ENCODE measurements at regions not wholly inside any gene's neighbourhood (a gene's known extent, or its start where the extent isn't known, plus 50 kb on each side); places are given as distances from the start of the nearest gene placed in this dataset.

GRCh38 chr5:2592766-2593165, 158.7 kb downstream of the IRX2 start:
- Histone ChIP-seq H3K4me2 (ENCODE audit: low read length) (no peak overlapping the region), H3K36me3 (ENCODE audit: control insufficient read depth, low read length) (no peaks in the 10 kb centered on the region), H3K9me3 (ENCODE audit: control insufficient read depth, insufficient read depth, low read length) (peaks cover 4% of the 10 kb centered on the region; the same call in 1 of the 2 replicates), H3K79me2 (ENCODE audit: control insufficient read depth, low read length) (no peaks in the 10 kb centered on the region), H3F3A (ENCODE audit: control insufficient read depth, insufficient read depth) (no peaks in the 10 kb centered on the region), H3K27ac (ENCODE audit: low read depth, low read length) (no peak overlapping the region), H3K9me2 (replicated peaks; ENCODE audit: control insufficient read depth, low read length) (no peaks in the 10 kb centered on the region; the same call in 1 of the 2 replicates), H3K4me3 (ENCODE audit: low read length) (no peak overlapping the region), H3K4me1 (ENCODE audit: control insufficient read depth, low read length) (no peaks in the 10 kb centered on the region), H3K27me3 (ENCODE audit: control insufficient read depth, low read length) (no peaks in the 10 kb centered on the region), H4K20me1 (ENCODE audit: control insufficient read depth, insufficient read depth, low read depth, low read length) (no peaks in the 10 kb centered on the region)
- TF ChIP-seq CTCF (IDR thresholded peaks at IDR 0.05; ENCODE audit: low read depth, low read length, poor library complexity, severe bottlenecking) (no peak), EZH2phosphoT487 (IDR thresholded peaks at IDR 0.05; ENCODE audit: borderline replicate concordance, low read length) (no peak)

- Histone ChIP-seq H3K36me3 (ENCODE audit: control insufficient read depth, low read length) (no peaks in the 10 kb centered on the region), H3K4me3 (ENCODE audit: low read length) (no peak overlapping the region), H3K79me2 (ENCODE audit: control insufficient read depth, low read length) (no peaks in the 10 kb centered on the region), H3K4me1 (ENCODE audit: control insufficient read depth, low read length) (no peaks in the 10 kb centered on the region), H3K9me2 (replicated peaks; ENCODE audit: control insufficient read depth, low read length) (no peaks in the 10 kb centered on the region; the same call in 1 of the 2 replicates), H3K4me2 (ENCODE audit: low read length) (no peak overlapping the region), H3K27me3 (ENCODE audit: control insufficient read depth, low read length) (no peaks in the 10 kb centered on the region), H3K27ac (ENCODE audit: low read depth, low read length) (no peak overlapping the region), H3K9me3 (ENCODE audit: control insufficient read depth, insufficient read depth, low read length) (peaks cover 4% of the 10 kb centered on the region; the same call in 1 of the 2 replicates), H3F3A (ENCODE audit: control insufficient read depth, insufficient read depth) (no peaks in the 10 kb centered on the region), H4K20me1 (ENCODE audit: control insufficient read depth, insufficient read depth, low read depth, low read length) (no peaks in the 10 kb centered on the region)
- TF ChIP-seq CTCF (IDR thresholded peaks at IDR 0.05; ENCODE audit: low read depth, low read length, poor library complexity, severe bottlenecking) = no peak
- no peak for TF ChIP-seq EZH2phosphoT487 (IDR thresholded peaks at IDR 0.05; ENCODE audit: borderline replicate concordance, low read length)
Observed at GRCh38 chr5:2591777-2592453, 159.6 kb downstream of the IRX2 start.

GRCh38 chr5:2588850-2589501, 162.5 kb downstream of the IRX2 start:
- Histone ChIP-seq H3K27ac (ENCODE audit: low read depth, low read length) (no peak overlapping the region), H3K9me2 (replicated peaks; ENCODE audit: control insufficient read depth, low read length) (no peaks in the 10 kb centered on the region), H3K36me3 (ENCODE audit: control insufficient read depth, low read length) (no peaks in the 10 kb centered on the region), H3K4me3 (ENCODE audit: low read length) (no peak overlapping the region), H3K4me2 (ENCODE audit: low read length) (no peak overlapping the region), H3K9me3 (ENCODE audit: control insufficient read depth, insufficient read depth, low read length) (peaks cover 13% of the 10 kb centered on the region; the same call in 1 of the 2 replicates), H3K79me2 (ENCODE audit: control insufficient read depth, low read length) (no peaks in the 10 kb centered on the region), H4K20me1 (ENCODE audit: control insufficient read depth, insufficient read depth, low read depth, low read length) (no peaks in the 10 kb centered on the region), H3F3A (ENCODE audit: control insufficient read depth, insufficient read depth) (no peaks in the 10 kb centered on the region), H3K27me3 (ENCODE audit: control insufficient read depth, low read length) (no peaks in the 10 kb centered on the region), H3K4me1 (ENCODE audit: control insufficient read depth, low read length) (no peaks in the 10 kb centered on the region)
- TF ChIP-seq CTCF (IDR thresholded peaks at IDR 0.05; ENCODE audit: low read depth, low read length, poor library complexity, severe bottlenecking) (no peak), EZH2phosphoT487 (IDR thresholded peaks at IDR 0.05; ENCODE audit: borderline replicate concordance, low read length) (no peak)

Data from DOHH2 (cell line).